Upper lobe of left lung (tissue), 6 donors: ENCODE measurements at regions not wholly inside any gene's neighbourhood (a gene's known extent, or its start where the extent isn't known, plus 50 kb on each side); places are given as distances from the start of the nearest gene placed in this dataset.
A peak's percentile ranks its signal among the peaks of the same experiment; 100 is the strongest.

Experiments used
- ATAC-seq, 2 donors: fragments of 200-7000 bp; cut with Tn5 transposase; one replicate each; pipeline ENCODE4 v1.9.1; 2022; ENCODE audit warnings: mild to moderate bottlenecking in 2 of 2, moderate library complexity in 2 of 2; ENCODE audit not compliant: low FRiP score in 2 of 2
- DNase-seq, 2 donors: peaks; one replicate each; pipeline ENCODE4 v3.0.0-alpha.2; 2019 to 2020
- H3K27ac ChIP-seq, 4 donors: fragments of 200-600 bp; sonication (generic); one replicate each; pipeline ENCODE4 v1.5.1; 2016 to 2019
- H3K27me3 ChIP-seq, 4 donors: fragments of 200-600 bp; sonication (generic); one replicate each; pipeline ENCODE4 v1.5.1; 2017 to 2019
- H3K36me3 ChIP-seq, 4 donors: fragments of 200-600 bp; sonication (generic); one replicate each; pipeline ENCODE4 v1.5.1; 2016 to 2019
- H3K4me1 ChIP-seq, 4 donors: fragments of 200-600 bp; sonication (generic); one replicate each; pipeline ENCODE4 v1.5.1; 2018 to 2019
- H3K4me3 ChIP-seq, 4 donors: fragments of 200-600 bp; sonication (generic); one replicate each; pipeline ENCODE4 v1.5.1; 2017 to 2019; ENCODE audit warnings: mild to moderate bottlenecking in 2 of 4, moderate library complexity in 1 of 4
- H3K9me3 ChIP-seq, 4 donors: fragments of 200-600 bp; sonication (generic); one replicate each; pipeline ENCODE4 v1.5.1; 2018 to 2019
- CTCF ChIP-seq, 6 experiments: fragments of 450-650 bp in 4 of 6; fragments of 200-600 bp in 2 of 6; sonication (generic) in 2 of 6; IDR thresholded peaks; one replicate each; pipeline ENCODE4 v1.5.1; 2016 to 2019; ENCODE audit warnings: antibody characterized with exemption in 6 of 6
- EP300 ChIP-seq, 4 donors: sonication (generic); formaldehyde crosslinking; IDR thresholded peaks; one replicate each; pipeline ENCODE4 v1.5.1; 2017; ENCODE audit warnings: antibody characterized with exemption in 4 of 4, control low read depth in 2 of 4
- POLR2A ChIP-seq, 4 donors: fragments of 450-650 bp; IDR thresholded peaks; one replicate each; pipeline ENCODE4 v1.5.1; 2016 to 2017; ENCODE audit warnings: antibody characterized with exemption in 4 of 4, mild to moderate bottlenecking in 2 of 4
- POLR2AphosphoS5 ChIP-seq, 2 donors: sonication (generic); formaldehyde crosslinking; IDR thresholded peaks; one replicate each; pipeline ENCODE4 v1.5.1; 2017; ENCODE audit warnings: antibody characterized with exemption in 2 of 2
- WGBS, 2 donors: methylation state at CpG; one replicate each; pipeline ENCODE4 v1.1.5; 2017 to 2018; 5-methylcytosine and 5-hydroxymethylcytosine counted together
- donor health status: DM: no; HTN: no; CAD: no; lungs with moderate emphysema.
- donor health status: DM: no; HTN: yes; CAD: no; lungs with severe emphysema.

- Histone ChIP-seq H3K27me3 (no peaks in the 10 kb centered on the region), H3K27ac (peak overlapping the region in 1 of 4 donors; percentile 29), H3K4me1 (peaks cover 0 to 19% (median 9%) of the 10 kb centered on the region in 4 donors), H3K36me3 (no peaks in the 10 kb centered on the region), H3K9me3 (no peaks in the 10 kb centered on the region), H3K4me3 (no peak overlapping the region)
- TF ChIP-seq EP300 (IDR thresholded peaks at IDR 0.05) (no peak), POLR2A (IDR thresholded peaks at IDR 0.05) (no peak), CTCF (IDR thresholded peaks at IDR 0.05) (no peak), POLR2AphosphoS5 (IDR thresholded peaks at IDR 0.05) (no peak)
- no peak for ATAC-seq
- 86 to 92% methylated on average over 3 of the region's 3 CpGs for WGBS, 2 donors
- DNase-seq, result no peak
Measured at GRCh38 chr4:41476310-41476885, 61.6 kb upstream of the LIMCH1 start.

GRCh38 chr4:41477181-41477905, 60.6 kb upstream of the LIMCH1 start:
- no peak for DNase-seq
- ATAC-seq, result no peak
- no peak overlapping the region for H3K27ac ChIP-seq
- peaks cover 0 to 11% (median 5%) of the 10 kb centered on the region in 4 donors for H3K4me1 ChIP-seq
- no peaks in the 10 kb centered on the region for H3K36me3 ChIP-seq
- WGBS, 2 donors, result 90 to 95% methylated on average over 6 of the region's 6 CpGs
- H3K27me3 ChIP-seq, result no peaks in the 10 kb centered on the region
- H3K9me3 ChIP-seq, result no peaks in the 10 kb centered on the region
- TF ChIP-seq EP300 (IDR thresholded peaks at IDR 0.05), result no peak
- TF ChIP-seq CTCF (IDR thresholded peaks at IDR 0.05), result no peak
- TF ChIP-seq POLR2AphosphoS5 (IDR thresholded peaks at IDR 0.05), result no peak
- no peak for TF ChIP-seq POLR2A (IDR thresholded peaks at IDR 0.05)
- no peak overlapping the region for H3K4me3 ChIP-seq

GRCh38 chr4:41478518-41478917, 59.4 kb upstream of the LIMCH1 start:
- ATAC-seq, result no peak
- Histone ChIP-seq H3K4me3 (no peak overlapping the region), H3K27me3 (no peaks in the 10 kb centered on the region), H3K36me3 (no peaks in the 10 kb centered on the region), H3K9me3 (no peaks in the 10 kb centered on the region), H3K27ac (no peak overlapping the region), H3K4me1 (peaks cover 0 to 6% (median 4%) of the 10 kb centered on the region in 4 donors)
- no peak for TF ChIP-seq CTCF (IDR thresholded peaks at IDR 0.05)
- no peak for TF ChIP-seq POLR2A (IDR thresholded peaks at IDR 0.05)
- no peak for TF ChIP-seq POLR2AphosphoS5 (IDR thresholded peaks at IDR 0.05)
- TF ChIP-seq EP300 (IDR thresholded peaks at IDR 0.05), result no peak
- WGBS, 2 donors, result 71 to 73% methylated on average over 3 of the region's 3 CpGs
- no peak for DNase-seq

GRCh38 chr4:41480896-41481311, 57.1 kb upstream of the LIMCH1 start:
- Histone ChIP-seq H3K4me1 (peaks cover 0 to 3% (median 0%) of the 10 kb centered on the region in 4 donors), H3K36me3 (no peaks in the 10 kb centered on the region), H3K27me3 (no peaks in the 10 kb centered on the region), H3K27ac (no peak overlapping the region), H3K4me3 (no peak overlapping the region), H3K9me3 (no peaks in the 10 kb centered on the region)
- DNase-seq (no peak), ATAC-seq (no peak)
- no peak for TF ChIP-seq POLR2AphosphoS5 (IDR thresholded peaks at IDR 0.05)
- TF ChIP-seq POLR2A (IDR thresholded peaks at IDR 0.05), result no peak
- TF ChIP-seq CTCF (IDR thresholded peaks at IDR 0.05), result no peak
- TF ChIP-seq EP300 (IDR thresholded peaks at IDR 0.05), result no peak
- 76 to 81% methylated on average over 5 of the region's 5 CpGs for WGBS, 2 donors
